ENCODE measurements at regions not wholly inside any gene's neighbourhood (a gene's known extent, or its start where the extent isn't known, plus 50 kb on each side); places are given as distances from the start of the nearest gene placed in this dataset.
"Not testable (repeated sequence)": the region's sequence is repeated elsewhere in the genome, so short reads cannot be mapped to it uniquely, and the experiment has no call there.

DNA sequence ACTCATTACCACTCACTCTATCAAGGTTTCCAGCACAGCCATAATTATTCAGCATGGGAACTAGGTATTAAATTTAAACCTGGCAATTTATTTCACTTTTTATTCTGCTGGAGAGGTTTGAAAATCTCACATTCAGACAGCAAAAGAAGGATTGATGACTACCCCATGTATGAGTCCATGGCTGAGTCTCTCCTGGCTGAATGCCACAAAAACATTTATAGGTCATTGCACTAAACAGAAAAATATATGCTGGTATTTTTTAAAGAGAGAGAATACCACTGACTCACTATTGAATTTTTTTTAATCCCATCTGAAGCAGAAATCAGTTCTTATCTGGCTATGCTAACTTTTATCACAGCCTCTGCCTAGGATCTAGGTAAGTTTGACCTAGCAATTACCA lies 336.3 kb downstream of the PPP1R3A start:
- Histone ChIP-seq H3K36me3 (ENCODE audit: control insufficient read depth, insufficient read depth, low read length) (no peaks in the 10 kb centered on the region), H3K27me3 (ENCODE audit: control insufficient read depth, insufficient read depth, low read length) (no peaks in the 10 kb centered on the region), H3K4me3 (ENCODE audit: low read depth, low read length) (no peak overlapping the region)
- TF ChIP-seq, protein P1, sequence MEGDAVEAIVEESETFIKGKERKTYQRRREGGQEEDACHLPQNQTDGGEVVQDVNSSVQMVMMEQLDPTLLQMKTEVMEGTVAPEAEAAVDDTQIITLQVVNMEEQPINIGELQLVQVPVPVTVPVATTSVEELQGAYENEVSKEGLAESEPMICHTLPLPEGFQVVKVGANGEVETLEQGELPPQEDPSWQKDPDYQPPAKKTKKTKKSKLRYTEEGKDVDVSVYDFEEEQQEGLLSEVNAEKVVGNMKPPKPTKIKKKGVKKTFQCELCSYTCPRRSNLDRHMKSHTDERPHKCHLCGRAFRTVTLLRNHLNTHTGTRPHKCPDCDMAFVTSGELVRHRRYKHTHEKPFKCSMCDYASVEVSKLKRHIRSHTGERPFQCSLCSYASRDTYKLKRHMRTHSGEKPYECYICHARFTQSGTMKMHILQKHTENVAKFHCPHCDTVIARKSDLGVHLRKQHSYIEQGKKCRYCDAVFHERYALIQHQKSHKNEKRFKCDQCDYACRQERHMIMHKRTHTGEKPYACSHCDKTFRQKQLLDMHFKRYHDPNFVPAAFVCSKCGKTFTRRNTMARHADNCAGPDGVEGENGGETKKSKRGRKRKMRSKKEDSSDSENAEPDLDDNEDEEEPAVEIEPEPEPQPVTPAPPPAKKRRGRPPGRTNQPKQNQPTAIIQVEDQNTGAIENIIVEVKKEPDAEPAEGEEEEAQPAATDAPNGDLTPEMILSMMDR (IDR thresholded peaks at IDR 0.05; ENCODE audit: insufficient read depth, low read depth, low read length), result no peak
- ChIA-PET CTCF (no interaction called here), POLR2A (no interaction called here)
- DNase-seq (ENCODE audit: low read depth), result no peak

- DNase-seq (ENCODE audit: low read depth); H3K27me3 ChIP-seq (ENCODE audit: control insufficient read depth, insufficient read depth, low read length); POLR2A ChIA-PET; CTCF ChIA-PET; H3K36me3 ChIP-seq (ENCODE audit: control insufficient read depth, insufficient read depth, low read length); H3K4me3 ChIP-seq (ENCODE audit: low read depth, low read length): not testable (repeated sequence)
Measured at GRCh38 chr7:113563257-113563656, 355.6 kb downstream of the PPP1R3A start.

GRCh38 chr7:113562801-113563200 lies 356.0 kb downstream of the PPP1R3A start:
- TF ChIP-seq, protein P1 (IDR thresholded peaks at IDR 0.05; ENCODE audit: insufficient read depth, low read depth, low read length), result no peak
- ChIA-PET CTCF (no interaction called here), POLR2A (no interaction called here)
- DNase-seq (ENCODE audit: low read depth), result no peak
- no peak overlapping the region for H3K4me3 ChIP-seq (ENCODE audit: low read depth, low read length)
- H3K36me3 ChIP-seq (ENCODE audit: control insufficient read depth, insufficient read depth, low read length), result no peaks in the 10 kb centered on the region
- no peaks in the 10 kb centered on the region for H3K27me3 ChIP-seq (ENCODE audit: control insufficient read depth, insufficient read depth, low read length)

DNA sequence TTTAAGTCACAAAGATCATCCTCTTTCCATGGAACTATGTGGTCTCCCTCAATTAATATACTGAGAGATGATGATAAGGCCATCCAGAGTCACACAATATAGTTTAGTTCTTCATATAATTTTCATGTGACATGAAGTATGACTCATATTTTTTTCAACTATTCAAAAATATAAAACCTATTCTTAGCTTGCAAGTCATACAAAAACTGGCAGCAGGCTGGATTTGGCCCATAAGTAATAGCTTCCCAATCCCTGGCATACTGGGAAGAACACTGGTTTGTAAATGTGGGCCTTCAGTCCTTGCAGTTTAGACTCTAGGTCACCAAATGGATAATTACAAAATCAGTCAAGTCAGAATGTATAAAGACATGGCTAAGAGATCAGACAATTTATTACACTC lies 356.6 kb downstream of the PPP1R3A start:
- DNase-seq (ENCODE audit: low read depth), result no peak
- POLR2A ChIA-PET, result no interaction called here
- CTCF ChIA-PET, result no interaction called here
- H3K36me3 ChIP-seq (ENCODE audit: control insufficient read depth, insufficient read depth, low read length), result no peaks in the 10 kb centered on the region
- no peak overlapping the region for H3K4me3 ChIP-seq (ENCODE audit: low read depth, low read length)
- no peaks in the 10 kb centered on the region for H3K27me3 ChIP-seq (ENCODE audit: control insufficient read depth, insufficient read depth, low read length)
- TF ChIP-seq, protein P1 (IDR thresholded peaks at IDR 0.05; ENCODE audit: insufficient read depth, low read depth, low read length), result no peak

- ChIA-PET POLR2A (no interaction called here), CTCF (no interaction called here)
- no peaks in the 10 kb centered on the region for H3K27me3 ChIP-seq (ENCODE audit: control insufficient read depth, insufficient read depth, low read length)
- no peaks in the 10 kb centered on the region for H3K36me3 ChIP-seq (ENCODE audit: control insufficient read depth, insufficient read depth, low read length)
- peak; percentile 4 for DNase-seq (ENCODE audit: low read depth)
- H3K4me3 ChIP-seq (ENCODE audit: low read depth, low read length), result no peak overlapping the region
- TF ChIP-seq, protein P1 (IDR thresholded peaks at IDR 0.05; ENCODE audit: insufficient read depth, low read depth, low read length), result no peak
Measured at GRCh38 chr7:113561446-113561845, 357.4 kb downstream of the PPP1R3A start.

- Histone ChIP-seq H3K27me3 (ENCODE audit: control insufficient read depth, insufficient read depth, low read length) (no peaks in the 10 kb centered on the region), H3K36me3 (ENCODE audit: control insufficient read depth, insufficient read depth, low read length) (no peaks in the 10 kb centered on the region), H3K4me3 (ENCODE audit: low read depth, low read length) (no peak overlapping the region)
- POLR2A ChIA-PET, result no interaction called here
- DNase-seq (ENCODE audit: low read depth), result no peak
- CTCF ChIA-PET, result no interaction called here
- TF ChIP-seq, protein P1 (IDR thresholded peaks at IDR 0.05; ENCODE audit: insufficient read depth, low read depth, low read length), result no peak
Measured at GRCh38 chr7:113550966-113551365, 367.8 kb downstream of the PPP1R3A start.
